HG02973 (cell line): ENCODE measurements at regions not wholly inside any gene's neighbourhood (a gene's known extent, or its start where the extent isn't known, plus 50 kb on each side); places are given as distances from the start of the nearest gene placed in this dataset.
"Not testable (repeated sequence)": the region's sequence is repeated elsewhere in the genome, so short reads cannot be mapped to it uniquely, and the experiment has no call there.

Experiments used
- ATAC-seq: cut with Tn5 transposase; IDR thresholded peaks from one replicate; pipeline ENCODE4 v1.9.1; 2021; ENCODE audit warnings: moderate library complexity; ENCODE audit not compliant: unreplicated experiment

DNA sequence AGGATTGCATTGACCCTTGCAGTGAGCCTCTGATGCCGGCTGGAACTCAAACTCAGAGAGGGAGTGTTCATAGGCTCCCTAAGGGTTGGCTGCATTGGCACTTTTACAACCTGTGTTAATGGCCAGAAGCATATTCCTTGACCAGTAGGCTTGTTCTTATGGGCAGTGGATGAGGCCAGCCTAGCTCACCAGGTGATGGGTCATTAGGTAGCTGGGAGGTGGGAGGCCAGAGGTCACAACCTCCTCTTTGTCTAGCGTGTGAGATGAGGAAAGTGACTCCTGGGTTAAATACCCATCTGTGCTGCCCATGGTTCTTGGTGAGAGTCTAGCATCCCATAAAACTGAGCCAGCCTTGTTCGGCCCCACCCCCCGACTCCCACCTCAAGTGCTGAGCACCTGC is 275.7 kb upstream of the CTNNB1 start:
- ATAC-seq: no peak

DNA sequence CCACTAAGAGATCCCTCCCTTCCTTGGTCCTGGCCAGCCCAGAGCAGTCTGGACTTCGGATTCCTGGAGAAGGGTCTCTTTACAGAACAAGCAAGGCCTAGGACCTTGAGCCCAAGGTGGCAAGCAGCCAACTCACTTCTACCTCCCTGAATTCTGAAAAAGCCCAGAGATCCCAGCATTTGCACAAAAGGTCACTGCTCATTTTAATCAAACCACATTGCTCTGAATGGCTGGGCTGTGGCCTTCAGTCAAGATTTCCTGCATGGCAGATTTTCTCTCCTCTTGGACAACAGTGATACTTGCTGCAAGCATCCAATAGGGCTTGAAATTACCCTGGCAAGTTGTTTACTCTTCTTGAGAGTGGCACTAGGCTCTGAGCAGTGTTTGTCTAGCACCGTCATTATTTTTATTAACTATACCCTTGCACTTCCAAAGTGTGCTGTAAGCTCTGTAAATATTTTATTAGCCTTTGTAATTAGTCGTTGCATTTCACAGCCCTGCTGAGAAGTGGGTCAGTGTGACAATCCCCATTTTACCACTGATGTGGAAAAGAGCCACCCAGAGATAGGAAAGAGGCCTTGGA is 274.7 kb upstream of the CTNNB1 start:
- no peak for ATAC-seq

DNA sequence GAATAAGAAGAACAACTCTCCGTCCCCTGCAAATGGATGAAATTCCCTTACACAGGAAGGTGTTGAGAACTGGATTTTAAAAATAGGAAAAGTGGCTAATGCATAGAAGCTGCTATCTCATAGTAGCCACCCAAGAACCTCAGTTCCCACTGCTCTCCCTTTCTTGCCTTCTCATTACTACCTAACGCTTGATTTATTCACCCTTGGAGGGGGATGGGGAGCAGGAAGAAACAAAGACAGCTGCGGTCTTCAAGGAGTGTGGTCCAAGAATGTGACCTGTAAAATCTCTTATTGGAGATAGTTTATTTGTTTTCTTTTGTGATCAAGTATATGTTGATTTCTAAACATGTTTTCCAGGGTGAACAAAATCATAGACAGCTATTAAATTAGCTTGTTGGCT is 274.1 kb upstream of the CTNNB1 start:
- no peak for ATAC-seq

DNA sequence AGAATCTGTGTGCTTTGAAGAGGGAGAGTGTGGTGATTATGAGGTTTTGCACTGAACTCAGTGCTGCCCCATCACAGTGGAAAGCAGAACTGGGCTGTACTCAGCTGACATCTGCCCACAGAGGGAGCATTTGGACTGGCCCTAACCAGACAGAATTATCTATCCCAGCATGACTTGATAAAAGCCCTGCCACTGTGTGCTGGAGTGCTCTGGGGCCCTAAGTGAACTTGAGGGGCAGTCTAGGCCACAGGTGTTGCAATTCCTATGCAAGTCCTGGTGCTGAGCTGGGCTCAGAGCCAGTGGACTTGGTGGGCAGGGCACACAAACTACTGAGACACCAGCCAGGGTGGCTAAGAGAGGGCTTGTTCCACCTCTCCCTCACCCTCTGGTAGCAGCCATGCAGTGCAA is 269.2 kb upstream of the CTNNB1 start:
- ATAC-seq: no peak

DNA sequence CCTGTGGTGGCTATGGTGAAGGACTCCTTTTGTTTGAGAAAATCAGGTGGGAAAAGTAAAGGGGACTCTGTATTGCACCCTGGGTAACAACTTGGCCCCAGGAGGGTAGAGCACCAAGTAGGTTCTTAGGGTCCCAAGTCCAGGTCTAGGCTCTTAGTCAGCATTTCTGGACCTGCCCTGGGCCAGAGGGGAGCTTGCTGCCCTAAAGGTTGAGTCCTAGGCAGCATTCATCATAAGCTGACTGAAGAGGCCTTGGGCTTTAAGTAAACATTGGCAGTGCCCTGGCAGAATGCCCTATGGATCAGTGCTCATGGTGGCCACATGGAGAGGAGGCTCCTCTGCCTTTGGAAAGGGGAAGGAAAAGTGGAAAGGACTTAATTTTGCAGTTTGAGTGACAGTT is 268.5 kb upstream of the CTNNB1 start:
- ATAC-seq: no peak

DNA sequence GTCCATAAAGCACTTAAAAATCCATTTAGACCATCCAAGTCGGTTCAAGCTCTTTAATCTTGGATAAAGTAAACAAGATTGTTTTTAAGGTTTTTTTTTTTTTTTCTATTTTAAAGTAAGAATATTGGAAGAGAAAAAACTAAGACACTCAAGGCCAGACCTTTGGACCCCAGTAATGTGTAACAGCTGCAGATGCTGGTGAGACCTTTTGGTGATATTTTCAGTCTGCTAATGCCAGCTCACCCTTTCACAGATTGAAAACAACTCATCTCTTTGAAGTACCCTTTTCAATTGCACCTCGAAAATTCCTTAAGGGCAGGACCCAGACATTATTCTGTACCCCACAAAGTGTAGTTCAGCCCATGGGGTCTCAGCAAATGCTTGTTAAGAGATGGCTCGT is 260.7 kb upstream of the CTNNB1 start:
- no peak for ATAC-seq

DNA sequence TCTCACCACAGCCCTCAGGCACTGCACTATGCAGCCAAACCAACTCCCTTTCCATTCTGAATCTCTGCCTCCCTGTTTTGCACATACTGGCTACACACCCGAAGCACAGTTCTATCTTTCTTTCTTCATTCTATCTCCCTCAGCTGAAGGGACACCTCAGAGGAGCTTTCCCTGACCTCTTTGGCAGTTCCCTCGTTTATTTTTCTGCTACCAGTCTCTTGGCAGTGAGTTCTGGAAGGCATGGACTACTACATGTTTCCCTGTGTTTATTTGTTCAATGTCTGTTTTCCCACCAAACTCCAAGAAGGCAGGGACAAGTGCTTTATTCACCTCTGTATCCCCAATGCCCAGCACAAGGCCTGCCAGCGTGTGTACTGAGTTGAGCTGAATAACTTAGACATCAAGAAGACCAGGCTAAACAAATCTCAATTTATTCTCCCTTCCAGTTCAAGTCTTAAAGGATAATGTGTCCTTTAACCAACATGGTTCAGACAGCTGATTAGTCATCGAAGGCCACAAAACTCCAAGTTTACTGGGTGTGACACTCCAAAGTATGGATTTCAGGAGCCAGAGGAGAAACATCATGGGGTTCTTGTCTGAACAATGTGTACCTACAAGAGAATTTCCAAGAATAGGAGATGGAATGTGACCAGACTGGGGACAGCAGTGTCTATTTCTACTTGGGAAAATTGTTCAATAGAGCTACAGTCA is 260.1 kb upstream of the CTNNB1 start:
- no peak for ATAC-seq

DNA sequence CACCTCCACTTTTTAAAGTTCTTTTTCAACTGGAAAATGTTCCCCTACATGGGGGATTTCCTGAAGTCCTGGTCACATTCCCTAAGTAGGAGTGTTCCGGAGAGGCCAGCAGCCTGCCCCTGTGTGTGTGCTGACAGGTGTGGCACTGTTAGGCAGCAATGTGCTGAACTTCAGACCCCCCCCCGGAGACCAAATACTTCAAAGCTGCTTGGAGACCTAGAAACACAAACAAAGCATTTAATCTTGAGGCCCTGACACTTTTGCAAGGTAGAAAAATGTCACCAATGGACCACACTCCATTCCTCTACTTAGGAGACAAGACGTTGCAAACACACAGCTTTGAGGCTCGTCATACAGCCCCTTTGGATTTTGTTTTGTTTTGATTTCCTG is 259.6 kb upstream of the CTNNB1 start:
- ATAC-seq: no peak

DNA sequence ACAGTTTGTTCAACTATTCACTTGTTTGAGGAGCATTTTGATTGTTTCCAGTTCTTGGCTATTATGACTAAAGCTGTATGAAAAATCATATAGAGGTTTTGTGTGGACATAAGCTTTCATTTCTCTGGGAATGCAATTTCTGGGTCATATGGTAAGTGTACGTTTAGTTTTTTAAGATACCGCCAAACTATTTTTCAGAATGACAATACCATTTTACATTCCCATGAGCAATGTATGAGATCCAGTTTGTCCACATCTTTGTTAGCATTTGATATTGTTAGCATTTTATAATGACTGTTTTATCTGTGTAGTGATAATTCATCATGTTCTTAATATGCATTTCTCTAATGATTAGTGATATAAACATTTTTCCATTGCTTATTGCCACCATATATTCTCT is 258.7 kb upstream of the CTNNB1 start:
- no peak for ATAC-seq

DNA sequence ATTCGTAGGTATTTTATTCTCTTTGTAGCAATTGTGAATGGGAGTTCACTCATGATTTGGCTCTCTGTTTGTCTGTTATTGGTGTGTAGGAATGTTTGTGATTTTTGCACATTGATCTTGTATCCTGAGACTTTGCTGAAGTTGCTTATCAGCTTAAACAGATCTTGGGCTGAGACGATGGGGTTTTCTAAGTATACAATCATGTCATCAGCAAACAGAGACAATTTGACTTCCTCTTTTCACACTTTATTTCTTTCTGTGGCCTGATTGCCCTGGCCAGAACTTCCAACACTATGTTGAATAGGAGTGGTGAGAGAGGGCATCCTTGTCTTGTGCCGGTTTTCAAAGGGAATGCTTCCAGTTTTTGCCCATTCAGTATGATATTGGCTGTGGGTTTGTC is 252.3 kb upstream of the CTNNB1 start:
- ATAC-seq: not testable (repeated sequence)

DNA sequence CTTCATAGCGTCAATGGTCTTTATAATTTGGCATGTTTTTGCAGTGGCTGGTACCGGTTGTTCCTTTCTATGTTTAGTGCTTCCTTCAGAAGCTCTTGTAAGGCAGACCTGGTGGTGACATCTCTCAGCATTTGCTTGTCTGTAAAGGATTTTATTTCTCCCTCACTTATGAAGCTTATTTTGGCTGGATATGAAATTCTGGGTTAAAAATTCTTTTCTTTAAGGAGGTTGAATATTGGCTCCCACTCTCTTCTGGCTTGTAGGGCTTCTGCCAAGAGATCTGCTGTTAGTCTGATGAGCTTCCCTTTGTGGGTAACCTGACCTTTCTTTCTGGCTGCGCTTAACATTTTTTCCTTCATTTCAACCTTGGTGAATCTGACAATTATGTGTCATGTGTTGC is 250.0 kb upstream of the CTNNB1 start:
- not testable (repeated sequence) for ATAC-seq

DNA sequence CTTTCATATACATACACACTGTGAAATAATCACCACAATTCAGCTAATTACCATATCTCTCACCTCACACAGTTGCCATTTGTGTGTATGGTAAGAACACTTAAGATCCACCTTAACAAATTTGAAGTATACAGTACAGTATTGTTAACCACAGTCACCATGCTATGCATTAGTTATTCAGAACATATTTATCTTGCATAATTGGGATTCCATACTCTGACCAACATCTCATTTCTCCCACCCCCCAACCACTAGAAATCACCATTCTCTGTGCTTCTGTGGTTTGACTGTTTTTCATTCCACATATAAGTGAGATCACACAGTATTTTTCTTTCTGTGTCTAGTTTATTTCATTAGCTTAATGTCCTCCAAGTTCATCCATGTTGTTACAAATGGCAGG is 247.7 kb upstream of the CTNNB1 start:
- ATAC-seq: no peak

DNA sequence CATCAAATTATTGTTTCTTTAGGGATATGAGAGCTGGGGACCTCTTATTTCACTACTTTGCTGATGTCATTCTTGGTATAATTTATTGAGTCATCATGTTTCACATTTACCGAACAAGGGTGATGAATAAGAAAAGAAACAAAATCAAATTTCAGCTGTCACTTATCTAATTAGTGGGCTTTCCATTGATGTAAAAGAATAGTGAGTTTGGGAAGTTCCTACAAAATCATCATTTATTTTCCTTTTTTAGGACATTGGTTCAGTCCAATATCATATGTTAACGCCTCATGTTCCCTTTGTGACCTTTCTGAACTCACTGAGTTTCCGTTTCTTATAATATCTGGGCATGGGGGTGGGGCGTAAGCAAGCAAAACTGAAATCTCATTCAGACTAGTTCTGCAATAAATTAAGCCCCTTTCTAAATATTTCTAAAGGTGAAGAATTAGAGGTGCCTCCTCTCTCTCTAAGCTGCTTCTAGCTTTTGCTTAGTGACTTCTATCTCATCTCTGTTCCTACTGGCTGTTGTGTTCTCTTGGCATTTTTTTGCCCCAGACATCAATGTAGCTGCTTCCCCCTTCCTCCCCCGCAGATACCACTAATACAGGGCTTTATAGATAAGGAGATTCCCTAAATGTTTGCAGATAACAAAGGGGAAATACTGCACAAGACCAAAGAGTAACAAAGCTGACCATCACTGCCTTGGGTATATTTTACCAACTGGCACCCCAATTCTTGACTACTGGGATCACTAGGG is 238.0 kb upstream of the CTNNB1 start:
- ATAC-seq: no peak

DNA sequence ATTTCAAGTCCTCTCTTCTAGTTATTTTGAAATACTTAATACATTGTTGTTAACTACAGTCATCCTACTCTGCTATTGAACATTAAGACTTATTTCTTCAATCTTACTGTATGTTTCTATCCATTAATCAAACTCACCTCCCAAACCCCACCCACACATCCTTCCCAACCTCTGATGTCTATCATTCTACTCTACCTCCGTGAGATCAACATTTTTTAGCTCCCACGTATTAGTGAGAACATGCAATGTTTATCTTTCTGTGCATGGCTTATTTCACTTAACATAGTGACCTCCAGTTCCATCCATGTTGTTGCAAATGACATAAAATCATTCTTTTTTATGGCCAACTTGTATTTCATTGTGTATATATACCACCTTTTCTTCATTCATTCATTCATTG is 236.6 kb upstream of the CTNNB1 start:
- ATAC-seq: no peak

DNA sequence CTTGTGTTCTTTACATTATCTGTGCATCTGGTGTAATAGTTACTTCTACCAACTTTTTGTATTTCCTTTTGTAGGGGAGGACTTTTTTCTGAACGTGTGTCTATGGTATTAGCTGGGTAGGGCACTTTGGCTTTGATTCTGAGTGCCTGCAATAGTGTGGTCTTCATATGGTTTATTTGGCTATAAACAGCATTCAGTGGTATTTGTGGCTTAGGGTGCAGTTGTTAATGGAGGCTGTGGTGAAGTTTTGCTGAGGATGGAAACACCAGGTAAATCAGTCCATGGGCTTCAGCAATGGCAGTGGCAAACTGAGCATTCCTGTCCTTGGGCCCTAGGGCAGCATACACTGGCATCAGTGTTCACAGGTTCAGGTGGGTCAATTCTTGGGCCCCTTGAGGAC is 230.6 kb upstream of the CTNNB1 start:
- no peak for ATAC-seq

DNA sequence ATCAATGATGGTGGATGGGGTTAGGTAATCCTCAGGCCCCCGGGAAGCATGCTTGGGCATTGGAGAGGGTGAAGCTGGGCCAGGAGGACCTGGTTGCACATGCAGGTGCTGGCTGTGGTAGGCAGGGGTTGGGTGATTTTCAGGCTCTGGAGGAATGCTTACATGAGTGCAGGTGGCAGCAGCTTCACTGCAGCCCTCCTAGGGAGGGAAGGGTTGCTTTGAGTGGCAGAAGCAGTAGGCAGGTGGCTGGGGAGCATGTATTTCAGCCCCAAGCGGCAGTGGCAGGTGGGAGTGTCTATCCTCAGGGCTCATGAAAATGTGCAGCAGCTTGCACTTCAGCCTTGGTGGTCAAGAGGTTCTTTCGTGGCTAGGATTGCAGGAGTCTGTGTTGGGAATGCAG is 230.0 kb upstream of the CTNNB1 start:
- no peak for ATAC-seq

DNA sequence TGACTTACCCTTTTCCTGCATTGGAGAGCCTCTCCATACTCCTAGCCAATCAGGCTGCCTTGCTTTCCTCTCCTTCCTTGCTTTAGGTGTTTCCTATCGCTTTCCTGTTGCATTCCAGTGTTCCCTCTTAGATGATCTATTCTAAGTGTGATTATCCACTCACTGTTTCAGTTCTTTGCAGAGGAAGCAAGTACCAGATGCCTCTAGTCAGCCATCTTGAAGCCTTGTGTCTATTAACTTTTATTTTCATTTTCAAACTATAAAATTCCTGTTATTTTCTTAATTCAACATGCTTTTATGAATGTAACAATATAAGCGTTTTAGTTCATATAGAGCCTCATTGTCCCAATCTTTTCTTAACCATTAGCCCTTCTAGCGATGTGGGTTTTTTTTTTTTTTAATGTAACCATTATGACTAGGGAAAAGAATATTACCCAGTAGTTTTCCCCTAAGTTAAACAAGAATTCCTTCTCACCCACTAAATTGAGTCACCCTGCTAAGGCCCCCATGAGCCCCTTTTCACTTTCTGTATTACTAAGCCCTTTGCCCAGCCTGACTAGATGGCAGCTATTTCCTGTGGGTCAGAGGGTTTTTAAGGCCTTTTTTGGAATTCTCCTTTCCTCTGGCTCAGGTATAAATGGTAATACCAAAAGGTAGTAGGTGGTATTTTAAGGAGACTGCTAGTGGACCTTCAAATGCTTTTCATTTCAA is 229.4 kb upstream of the CTNNB1 start:
- no peak for ATAC-seq

DNA sequence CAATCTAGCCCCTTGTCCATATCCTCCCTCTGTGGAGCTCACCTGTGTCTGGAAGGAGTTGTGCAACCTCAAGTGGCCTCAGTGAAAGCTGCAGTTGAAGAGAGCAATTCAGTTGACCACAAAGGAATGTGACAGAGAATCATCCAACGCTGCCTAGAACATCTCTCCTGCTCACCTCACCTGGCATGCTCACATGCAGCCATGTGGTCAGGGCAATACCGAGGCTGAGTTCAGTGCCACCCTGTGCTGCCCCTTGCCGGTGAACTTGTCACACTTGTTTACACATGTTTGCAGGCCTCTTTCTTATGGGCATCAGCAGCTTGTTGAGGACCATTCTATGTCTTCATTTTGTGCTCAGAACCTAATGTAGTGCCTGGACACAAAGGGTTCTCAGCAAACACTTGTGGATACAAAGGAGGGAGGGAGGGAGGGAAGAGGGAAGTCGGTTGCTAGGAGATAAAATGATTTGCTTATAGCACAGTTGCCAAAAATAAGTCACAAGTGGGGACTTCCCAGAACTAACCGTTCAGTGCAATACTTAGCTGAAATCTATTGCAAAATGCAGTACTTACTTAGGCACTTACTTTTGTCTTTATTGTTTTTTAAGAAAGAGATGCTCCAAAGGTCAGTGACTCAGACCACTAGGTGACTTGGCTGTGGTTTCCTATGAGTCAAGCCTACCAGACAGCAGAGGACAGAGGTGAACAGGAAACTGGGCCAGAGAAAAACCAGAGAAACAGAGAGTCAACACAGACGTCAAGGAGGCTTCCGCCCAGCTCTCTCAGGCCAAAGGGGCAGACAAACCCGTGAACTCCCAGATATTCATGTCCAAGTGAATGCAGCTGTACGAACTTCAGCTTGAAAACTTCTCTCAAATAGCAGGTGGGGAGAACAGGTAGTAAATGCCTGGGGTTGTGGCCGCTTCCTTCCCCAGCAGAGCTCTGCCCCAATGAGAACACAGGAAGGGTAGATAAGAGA is 227.8 kb upstream of the CTNNB1 start:
- peak; percentile 93 for ATAC-seq

DNA sequence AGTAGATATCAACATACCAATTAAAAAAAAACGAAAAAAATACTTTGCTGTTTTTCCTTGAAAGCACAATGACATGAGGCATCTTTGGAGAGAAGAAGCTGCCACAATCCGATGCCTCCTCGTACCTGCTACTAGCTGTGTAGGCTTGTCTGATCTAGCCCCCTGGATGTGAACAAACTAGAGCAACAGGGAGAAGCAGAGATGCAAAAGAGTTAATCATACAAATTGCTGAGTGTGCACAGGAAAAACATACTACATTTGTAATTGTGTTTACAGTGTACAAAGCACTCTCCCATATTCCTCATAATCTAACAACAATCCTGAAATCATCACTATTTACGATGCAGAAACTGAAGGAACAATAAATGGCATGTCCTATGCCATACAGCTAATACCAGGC is 227.0 kb upstream of the CTNNB1 start:
- ATAC-seq: no peak

DNA sequence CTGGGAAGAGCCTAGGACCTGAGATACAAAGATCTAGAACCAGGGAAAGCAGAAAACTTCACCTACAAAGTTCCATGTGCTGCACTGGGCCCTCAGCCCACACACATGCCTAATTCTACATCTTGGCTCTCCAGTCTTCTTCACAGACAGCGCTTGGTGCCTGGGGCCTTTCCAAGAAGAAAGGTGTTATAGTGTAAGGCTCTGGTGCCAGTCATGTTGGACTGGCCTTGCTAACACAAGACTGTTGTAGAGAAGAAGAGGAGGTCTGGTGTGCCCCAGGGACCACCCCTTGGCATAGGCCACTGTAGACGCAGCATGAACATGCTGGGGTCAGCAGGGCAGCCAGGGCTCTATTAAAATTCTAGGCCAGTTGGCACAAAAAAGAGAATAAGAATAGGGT is 226.2 kb upstream of the CTNNB1 start:
- no peak for ATAC-seq

DNA sequence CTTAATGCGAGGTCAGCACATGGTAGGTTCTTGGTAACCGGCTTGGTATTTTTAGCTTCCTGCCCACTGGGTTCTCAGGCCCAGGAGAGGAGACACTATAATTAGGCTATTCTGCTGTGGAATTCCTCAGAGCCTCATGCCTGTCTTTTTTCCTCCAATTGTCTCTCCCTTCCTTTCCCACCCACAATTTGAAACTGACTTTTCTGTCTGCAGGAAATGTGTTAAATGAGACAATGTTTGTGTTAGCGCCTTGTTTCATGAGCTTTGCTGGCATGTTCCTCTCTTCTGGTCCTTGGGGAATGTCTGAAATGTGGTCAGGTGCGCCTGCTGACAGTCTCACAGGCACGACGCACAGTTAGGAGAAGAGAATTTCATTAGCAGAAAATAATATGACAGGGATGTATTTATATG is 223.6 kb upstream of the CTNNB1 start:
- ATAC-seq: no peak
